ENCODE measurements at regions not wholly inside any gene's neighbourhood (a gene's known extent, or its start where the extent isn't known, plus 50 kb on each side); places are given as distances from the start of the nearest gene placed in this dataset.

DNA sequence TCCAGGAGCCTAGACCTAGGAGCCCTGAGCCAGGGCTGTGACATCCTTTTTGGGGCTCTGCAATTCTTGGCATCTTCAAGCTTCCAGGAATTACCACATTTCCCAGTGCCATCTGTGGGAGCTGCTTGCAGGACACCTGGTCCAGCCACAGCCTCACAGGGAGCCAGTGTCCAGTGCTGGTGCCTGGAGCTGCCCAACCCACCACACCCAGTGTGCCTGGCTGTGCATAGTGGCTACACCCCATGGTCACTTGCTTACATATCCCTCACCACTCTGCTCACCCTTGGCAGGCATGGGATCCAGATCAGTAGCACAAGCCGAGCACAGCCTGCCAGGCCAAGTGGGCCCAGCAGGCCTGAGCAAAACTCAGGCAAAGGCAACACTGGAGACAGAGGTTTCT lies 2151.4 kb upstream of the PCDH20 start:
- Histone ChIP-seq H3K36me3 (ENCODE audit: insufficient read depth, low read length) (no peaks in the 10 kb centered on the region), H3K4me3 (ENCODE audit: low read length, poor library complexity, severe bottlenecking) (no peak overlapping the region), H3K4me2 (ENCODE audit: low read depth, low read length, poor library complexity, severe bottlenecking) (no peak overlapping the region), H4K20me1 (ENCODE audit: insufficient read depth, low read length, poor library complexity, severe bottlenecking) (no peaks in the 10 kb centered on the region), H3F3A (ENCODE audit: low read depth) (no peaks in the 10 kb centered on the region), H3K9me2 (replicated peaks; ENCODE audit: low read depth, low read length) (no peaks in the 10 kb centered on the region), H2AFZ (ENCODE audit: low read length) (no peak overlapping the region), H3K27me3 (ENCODE audit: insufficient read depth, low read length, poor library complexity, severe bottlenecking) (no peaks in the 10 kb centered on the region), H3K9me3 (ENCODE audit: insufficient read depth, low read depth, low read length) (no peaks in the 10 kb centered on the region; the same call in 1 of the 2 replicates), H3K9ac (ENCODE audit: low read depth, low read length, poor library complexity, severe bottlenecking) (no peak overlapping the region), H3K4me1 (ENCODE audit: insufficient read depth, low read length, poor library complexity, severe bottlenecking) (no peaks in the 10 kb centered on the region), H3K79me2 (ENCODE audit: insufficient read depth, low read length) (no peaks in the 10 kb centered on the region)
- TF ChIP-seq, protein P1, sequence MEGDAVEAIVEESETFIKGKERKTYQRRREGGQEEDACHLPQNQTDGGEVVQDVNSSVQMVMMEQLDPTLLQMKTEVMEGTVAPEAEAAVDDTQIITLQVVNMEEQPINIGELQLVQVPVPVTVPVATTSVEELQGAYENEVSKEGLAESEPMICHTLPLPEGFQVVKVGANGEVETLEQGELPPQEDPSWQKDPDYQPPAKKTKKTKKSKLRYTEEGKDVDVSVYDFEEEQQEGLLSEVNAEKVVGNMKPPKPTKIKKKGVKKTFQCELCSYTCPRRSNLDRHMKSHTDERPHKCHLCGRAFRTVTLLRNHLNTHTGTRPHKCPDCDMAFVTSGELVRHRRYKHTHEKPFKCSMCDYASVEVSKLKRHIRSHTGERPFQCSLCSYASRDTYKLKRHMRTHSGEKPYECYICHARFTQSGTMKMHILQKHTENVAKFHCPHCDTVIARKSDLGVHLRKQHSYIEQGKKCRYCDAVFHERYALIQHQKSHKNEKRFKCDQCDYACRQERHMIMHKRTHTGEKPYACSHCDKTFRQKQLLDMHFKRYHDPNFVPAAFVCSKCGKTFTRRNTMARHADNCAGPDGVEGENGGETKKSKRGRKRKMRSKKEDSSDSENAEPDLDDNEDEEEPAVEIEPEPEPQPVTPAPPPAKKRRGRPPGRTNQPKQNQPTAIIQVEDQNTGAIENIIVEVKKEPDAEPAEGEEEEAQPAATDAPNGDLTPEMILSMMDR (conservative IDR thresholded peaks at IDR 0.05; ENCODE audit: low read length) = no peak
- no peak for TF ChIP-seq EZH2phosphoT487 (IDR thresholded peaks at IDR 0.05; ENCODE audit: borderline replicate concordance)

DNA sequence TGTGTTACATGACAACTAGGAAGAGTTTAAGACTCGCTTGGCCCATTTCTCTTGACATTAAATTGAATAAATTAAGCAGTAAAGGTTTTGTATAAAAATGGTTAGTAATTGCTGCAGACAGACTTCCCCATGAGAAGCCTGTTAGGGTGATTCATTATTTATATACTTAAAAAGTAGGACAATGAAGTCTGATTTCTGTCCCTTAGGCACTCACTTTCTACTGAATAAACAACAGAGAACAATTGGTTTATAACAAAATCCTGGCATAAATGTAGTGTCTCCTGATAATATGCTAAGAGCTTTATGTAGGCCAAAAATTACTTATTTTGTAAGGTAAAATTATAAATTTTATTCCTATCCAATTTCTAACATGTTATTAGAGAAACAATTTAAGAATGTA lies 2138.5 kb upstream of the PCDH20 start:
- Histone ChIP-seq H3K36me3 (ENCODE audit: insufficient read depth, low read length) (no peaks in the 10 kb centered on the region), H4K20me1 (ENCODE audit: insufficient read depth, low read length, poor library complexity, severe bottlenecking) (no peaks in the 10 kb centered on the region), H3K4me2 (ENCODE audit: low read depth, low read length, poor library complexity, severe bottlenecking) (no peak overlapping the region), H3F3A (ENCODE audit: low read depth) (no peaks in the 10 kb centered on the region), H3K9ac (ENCODE audit: low read depth, low read length, poor library complexity, severe bottlenecking) (no peak overlapping the region), H3K9me3 (ENCODE audit: insufficient read depth, low read depth, low read length) (no peaks in the 10 kb centered on the region), H2AFZ (ENCODE audit: low read length) (no peak overlapping the region), H3K79me2 (ENCODE audit: insufficient read depth, low read length) (no peaks in the 10 kb centered on the region), H3K4me1 (ENCODE audit: insufficient read depth, low read length, poor library complexity, severe bottlenecking) (no peaks in the 10 kb centered on the region), H3K4me3 (ENCODE audit: low read length, poor library complexity, severe bottlenecking) (no peak overlapping the region), H3K9me2 (replicated peaks; ENCODE audit: low read depth, low read length) (no peaks in the 10 kb centered on the region), H3K27me3 (ENCODE audit: insufficient read depth, low read length, poor library complexity, severe bottlenecking) (no peaks in the 10 kb centered on the region)
- TF ChIP-seq, protein P1 (conservative IDR thresholded peaks at IDR 0.05; ENCODE audit: low read length) = no peak
- no peak for TF ChIP-seq EZH2phosphoT487 (IDR thresholded peaks at IDR 0.05; ENCODE audit: borderline replicate concordance)

DNA sequence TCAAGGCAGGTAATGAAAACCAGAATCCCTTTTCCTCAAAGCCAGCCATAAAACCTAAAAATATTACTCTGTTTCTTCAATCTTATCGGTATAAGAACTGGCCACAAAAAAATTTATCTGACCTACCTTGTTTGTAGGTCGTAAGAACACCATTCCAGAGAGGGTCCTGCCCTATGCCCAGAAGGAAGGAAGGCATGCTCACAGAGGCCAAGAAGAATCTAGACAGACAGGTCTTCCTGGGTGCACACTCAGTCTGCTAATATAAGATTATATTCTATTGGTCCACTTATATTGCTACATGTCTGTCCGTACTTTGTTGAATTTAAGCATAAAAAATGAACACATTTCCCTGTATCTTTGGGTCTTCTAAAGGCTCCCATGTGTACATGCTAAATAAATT lies 2136.1 kb upstream of the PCDH20 start:
- Histone ChIP-seq H3K4me1 (ENCODE audit: insufficient read depth, low read length, poor library complexity, severe bottlenecking) (no peaks in the 10 kb centered on the region), H3K9me3 (ENCODE audit: insufficient read depth, low read depth, low read length) (no peaks in the 10 kb centered on the region), H3K9ac (ENCODE audit: low read depth, low read length, poor library complexity, severe bottlenecking) (no peak overlapping the region), H3K36me3 (ENCODE audit: insufficient read depth, low read length) (no peaks in the 10 kb centered on the region), H4K20me1 (ENCODE audit: insufficient read depth, low read length, poor library complexity, severe bottlenecking) (no peaks in the 10 kb centered on the region), H3K79me2 (ENCODE audit: insufficient read depth, low read length) (no peaks in the 10 kb centered on the region), H3K4me2 (ENCODE audit: low read depth, low read length, poor library complexity, severe bottlenecking) (no peak overlapping the region), H3K4me3 (ENCODE audit: low read length, poor library complexity, severe bottlenecking) (no peak overlapping the region), H3F3A (ENCODE audit: low read depth) (no peaks in the 10 kb centered on the region), H3K9me2 (replicated peaks; ENCODE audit: low read depth, low read length) (no peaks in the 10 kb centered on the region), H3K27me3 (ENCODE audit: insufficient read depth, low read length, poor library complexity, severe bottlenecking) (no peaks in the 10 kb centered on the region), H2AFZ (ENCODE audit: low read length) (no peak overlapping the region)
- TF ChIP-seq, protein P1 (conservative IDR thresholded peaks at IDR 0.05; ENCODE audit: low read length) = no peak
- no peak for TF ChIP-seq EZH2phosphoT487 (IDR thresholded peaks at IDR 0.05; ENCODE audit: borderline replicate concordance)

Measured in Loucy (cell line).